Activated CD8-positive, alpha-beta memory T cell treated with anti-CD3 and anti-CD28 coated beads, Interleukin-2, amount 50 U/mL, for 48 hours (primary cell): ENCODE measurements at regions not wholly inside any gene's neighbourhood (a gene's known extent, or its start where the extent isn't known, plus 50 kb on each side); places are given as distances from the start of the nearest gene placed in this dataset.
A peak's percentile ranks its signal among the peaks of the same experiment; 100 is the strongest.

Experiments used
- DNase-seq: peaks from one replicate; pipeline ENCODE4 v3.0.0-alpha.2; 2020

DNA sequence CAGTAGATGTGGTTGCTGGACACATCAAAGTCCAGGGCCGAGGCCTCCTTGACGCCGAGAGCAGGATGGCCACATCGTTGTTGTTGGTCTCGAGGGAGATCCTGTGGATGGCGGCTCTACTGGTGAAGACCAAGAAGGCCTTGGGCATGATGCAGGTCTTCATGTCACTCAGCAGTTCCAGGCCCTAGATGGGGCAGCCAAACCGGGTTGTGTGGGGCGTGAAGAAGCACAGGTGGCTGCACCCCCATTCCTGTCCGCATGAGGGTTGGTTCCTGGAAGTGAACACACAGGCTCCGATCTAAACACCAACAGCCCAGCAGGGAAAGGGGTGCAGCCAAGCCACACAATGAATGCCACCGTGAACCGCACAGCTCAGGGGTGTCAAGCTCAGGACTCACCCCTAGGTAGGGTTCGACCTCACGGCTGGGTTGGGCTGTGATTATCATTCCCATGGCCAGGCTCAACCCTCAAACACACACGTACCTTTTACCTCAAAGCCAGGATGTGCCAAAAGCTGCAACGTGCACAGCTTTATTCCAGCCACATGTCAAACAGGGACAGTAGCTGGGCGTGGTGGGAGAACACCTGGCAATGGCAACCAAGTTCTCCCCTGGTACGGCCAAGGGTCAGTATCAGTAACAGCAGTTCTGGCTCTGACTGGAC lies 132.3 kb downstream of the CRYBB2 start:
- DNase-seq: no peak

GRCh38 chr22:25352294-25352680 lies 132.8 kb downstream of the CRYBB2 start:
- DNase-seq: no peak

DNA sequence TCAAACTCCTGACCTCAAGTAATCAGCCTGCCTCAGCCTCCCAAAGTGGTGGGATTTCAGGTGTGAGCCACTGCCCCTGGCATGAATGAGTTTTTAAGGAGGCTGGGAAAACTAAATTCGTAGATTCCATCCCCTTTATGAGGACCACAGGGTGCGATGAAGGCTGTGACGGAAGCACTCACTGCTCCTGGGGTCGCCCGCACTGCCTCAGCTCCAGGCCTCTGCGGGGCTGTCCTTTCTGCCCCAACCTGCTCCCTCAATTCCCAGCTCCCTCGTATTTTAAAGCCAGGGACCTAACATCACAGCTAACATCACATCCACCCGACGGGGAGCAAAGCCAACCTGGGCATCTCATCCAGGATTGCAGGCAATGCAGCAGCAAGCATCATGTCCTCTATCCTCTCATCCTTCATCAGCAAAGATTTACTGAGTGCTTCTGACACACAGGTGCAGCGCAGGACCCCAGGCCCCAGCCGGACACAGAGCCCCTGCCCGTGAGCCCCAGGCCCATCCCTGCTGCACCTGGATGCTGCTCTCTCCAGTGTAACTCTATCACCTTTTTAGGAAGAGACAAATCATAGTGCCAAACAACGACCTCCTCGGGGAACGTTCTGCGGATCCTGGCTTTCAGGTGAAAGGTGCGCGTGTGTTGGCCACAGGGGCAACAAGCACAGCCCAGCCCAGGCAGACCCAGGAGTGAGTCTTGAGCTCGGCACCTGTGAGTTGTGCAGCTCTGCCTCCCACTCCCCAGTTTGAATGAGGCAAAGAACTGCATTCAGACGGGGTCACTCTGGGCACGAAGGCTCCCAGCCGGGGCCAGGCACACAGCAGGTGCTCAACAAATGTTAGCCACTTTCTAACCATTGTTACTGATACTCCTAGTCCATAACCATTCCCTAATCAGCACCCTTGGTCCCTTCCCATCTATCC lies 134.3 kb downstream of the CRYBB2 start:
- DNase-seq: no peak

- DNase-seq: no peak
Measured at GRCh38 chr22:25354456-25354855, 135.0 kb downstream of the CRYBB2 start.

GRCh38 chr22:25357132-25357455 lies 137.7 kb downstream of the CRYBB2 start:
- DNase-seq: no peak

GRCh38 chr22:25357606-25358420 lies 138.4 kb downstream of the CRYBB2 start:
- no peak for DNase-seq

DNA sequence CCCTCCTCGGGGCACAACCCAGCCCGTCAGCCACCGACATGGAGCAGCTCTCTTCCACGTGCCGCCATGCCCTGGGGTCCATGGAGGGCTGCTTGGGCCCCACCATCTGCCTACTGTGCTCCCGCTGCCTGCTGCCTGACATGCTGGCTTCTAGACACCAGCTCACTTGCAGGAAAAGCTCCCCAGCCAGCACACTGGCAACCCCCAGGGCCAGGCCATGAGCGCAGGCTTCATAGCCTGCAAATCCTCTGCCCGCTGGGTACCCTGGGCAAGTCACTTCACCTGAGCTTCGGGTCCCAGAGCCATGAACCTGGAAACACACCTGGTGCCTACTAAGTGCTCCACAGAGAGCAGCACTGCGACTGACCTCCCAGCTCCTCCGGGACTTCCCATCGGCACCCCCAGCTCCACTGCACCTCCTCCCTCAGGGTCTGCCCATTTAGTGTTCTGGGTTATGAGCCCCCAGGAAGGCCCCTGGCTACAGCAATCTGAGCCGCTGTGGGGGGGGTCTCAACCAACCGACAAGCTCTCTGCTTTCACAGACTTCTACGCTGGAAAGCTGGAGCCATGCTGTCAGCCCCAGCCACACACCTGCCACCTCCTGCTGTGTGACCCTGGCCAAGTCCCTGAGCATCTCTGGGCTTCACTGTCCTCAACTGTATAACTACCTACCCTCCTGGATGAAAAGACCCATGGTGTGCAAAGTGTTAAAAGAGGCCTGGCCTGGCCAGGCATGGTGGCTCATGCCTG lies 139.2 kb downstream of the CRYBB2 start:
- DNase-seq: no peak

GRCh38 chr22:25359601-25360261 lies 140.3 kb downstream of the CRYBB2 start:
- DNase-seq: no peak

GRCh38 chr22:25360411-25360810 lies 141.0 kb downstream of the CRYBB2 start:
- DNase-seq: no peak

GRCh38 chr22:25360891-25361645 lies 141.6 kb downstream of the CRYBB2 start:
- DNase-seq: no peak

GRCh38 chr22:25361899-25362214 lies 142.4 kb downstream of the CRYBB2 start:
- no peak for DNase-seq

GRCh38 chr22:25362215-25362882 lies 142.9 kb downstream of the CRYBB2 start:
- peak; percentile 94 for DNase-seq

- no peak for DNase-seq
Measured at GRCh38 chr22:25362883-25363240, 143.4 kb downstream of the CRYBB2 start.

GRCh38 chr22:25363474-25363873 lies 144.0 kb downstream of the CRYBB2 start:
- DNase-seq: no peak

GRCh38 chr22:25364281-25364680 lies 144.8 kb downstream of the CRYBB2 start:
- no peak for DNase-seq

DNA sequence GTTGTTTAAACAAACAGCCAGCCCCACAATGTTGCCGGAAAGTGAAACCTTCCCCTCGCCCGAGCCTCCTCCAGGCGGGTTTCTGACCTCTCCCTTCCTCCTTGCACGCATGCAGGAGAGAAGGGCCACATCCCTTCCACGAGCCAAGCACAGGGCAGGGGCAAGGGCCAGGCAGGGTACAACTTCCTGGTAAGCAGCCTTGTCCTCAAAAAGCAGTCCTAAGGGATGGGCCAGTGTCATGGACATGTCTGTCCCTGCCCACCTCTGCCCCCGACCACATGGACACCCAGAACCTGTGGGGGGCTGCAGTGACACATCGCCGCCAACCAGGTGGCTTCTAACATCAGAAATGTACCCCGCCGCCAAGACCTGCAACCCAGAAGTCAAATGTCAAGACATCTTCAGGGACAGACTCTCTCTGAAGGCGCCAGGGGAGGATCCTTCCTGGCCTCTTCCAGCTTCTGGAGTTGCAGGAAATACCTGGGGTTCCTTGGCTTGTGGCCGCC lies 145.3 kb downstream of the CRYBB2 start:
- no peak for DNase-seq

- no peak for DNase-seq
Measured at GRCh38 chr22:25365491-25366261, 146.2 kb downstream of the CRYBB2 start.

- no peak for DNase-seq
Measured at GRCh38 chr22:25366408-25366807, 147.0 kb downstream of the CRYBB2 start.

DNA sequence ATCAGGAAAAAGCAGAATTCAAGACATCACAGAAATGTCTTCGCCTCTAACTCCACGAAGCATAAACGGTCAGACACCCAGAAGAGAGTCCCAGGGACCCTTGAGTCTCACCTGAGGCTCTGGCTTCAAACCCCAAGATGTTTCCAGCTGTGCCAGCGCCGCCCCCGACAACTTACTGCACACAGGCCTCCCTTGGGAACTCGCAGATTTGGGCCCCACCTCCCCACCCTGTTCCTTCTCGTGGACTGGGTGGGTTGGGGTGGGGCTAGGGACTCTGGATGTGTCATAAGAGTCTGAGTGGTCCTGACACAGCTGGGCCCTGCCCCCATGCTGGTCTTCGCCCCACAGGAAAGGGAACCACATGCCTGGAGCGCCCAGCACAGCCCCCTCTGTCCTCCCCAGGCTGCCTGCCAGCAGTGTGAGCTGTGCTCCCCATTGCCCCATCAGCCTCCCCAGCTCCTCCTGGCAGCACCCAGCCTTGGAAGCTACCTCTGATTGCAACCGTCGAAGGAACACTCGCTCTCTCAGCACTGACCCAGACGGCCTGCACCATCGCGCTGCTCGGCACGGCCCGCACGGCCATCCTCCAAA lies 147.5 kb downstream of the CRYBB2 start:
- DNase-seq: no peak

DNA sequence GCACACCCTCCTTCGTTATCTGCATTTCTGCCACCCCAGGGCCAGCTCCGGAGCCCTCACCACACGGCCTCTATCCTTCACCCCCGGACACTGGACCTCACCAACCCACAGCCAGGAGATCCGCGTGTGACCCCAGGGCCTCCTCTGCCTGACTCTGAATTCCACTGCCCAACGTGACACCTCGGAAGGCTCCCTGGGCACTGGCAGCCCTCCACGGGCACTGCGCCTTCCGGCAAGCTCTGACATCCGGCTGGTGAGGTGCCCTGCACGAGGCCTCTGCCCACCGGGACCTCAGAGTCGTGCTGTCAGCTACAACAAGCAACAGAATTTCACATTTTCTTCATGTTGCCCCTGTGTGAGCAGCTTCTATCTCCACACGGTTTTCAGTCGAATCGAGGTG lies 148.3 kb downstream of the CRYBB2 start:
- no peak for DNase-seq
